ENCODE measurements at regions not wholly inside any gene's neighbourhood (a gene's known extent, or its start where the extent isn't known, plus 50 kb on each side); places are given as distances from the start of the nearest gene placed in this dataset.
A peak's percentile ranks its signal among the peaks of the same experiment; 100 is the strongest.

GRCh38 chr2:133777574-133777960, 209.3 kb upstream of the NCKAP5 start:
- H3K27me3 ChIP-seq = no peaks in the 10 kb centered on the region
- DNase-seq = peak; percentile 32
- H3K9me3 ChIP-seq = no peaks in the 10 kb centered on the region
- no peak overlapping the region for H3K27ac ChIP-seq
- intact Hi-C loops (cut with DNase I; ENCODE audit: low total_unique reads) = no loop called here
- 64 to 65% methylated on average over 7 of the region's 7 CpGs for WGBS, 2 donors
- TF ChIP-seq POLR2A (IDR thresholded peaks at IDR 0.05) (no peak), CTCF (IDR thresholded peaks at IDR 0.05) (no peak)
- H3K4me3 ChIP-seq = no peak overlapping the region
- peaks cover 10% of the 10 kb centered on the region for H3K4me1 ChIP-seq
- H3K36me3 ChIP-seq (ENCODE audit: low read depth, missing control alignments) = no peaks in the 10 kb centered on the region

- H3K4me3 ChIP-seq = no peak overlapping the region
Measured at GRCh38 chr2:133780099-133780996, 212.1 kb upstream of the NCKAP5 start.

GRCh38 chr2:133780997-133781513, 212.8 kb upstream of the NCKAP5 start:
- Histone ChIP-seq H3K27ac (no peak overlapping the region), H3K4me3 (no peak overlapping the region), H3K27me3 (no peaks in the 10 kb centered on the region), H3K9me3 (no peaks in the 10 kb centered on the region), H3K4me1 (peaks cover 6% of the 10 kb centered on the region), H3K36me3 (ENCODE audit: low read depth, missing control alignments) (no peaks in the 10 kb centered on the region)
- whole genome bisulfite sequencing, 2 donors = 62 to 75% methylated on average over 5 of the region's 5 CpGs
- TF ChIP-seq POLR2A (IDR thresholded peaks at IDR 0.05) (no peak), CTCF (IDR thresholded peaks at IDR 0.05) (no peak)
- no peak for DNase-seq
- intact Hi-C loops (cut with DNase I; ENCODE audit: low total_unique reads) = no loop called here

More at GRCh38 chr2:133780099-133780996, 212.1 kb upstream of the NCKAP5 start:
- Histone ChIP-seq H3K27me3 (no peaks in the 10 kb centered on the region), H3K9me3 (no peaks in the 10 kb centered on the region), H3K4me1 (peaks cover 6% of the 10 kb centered on the region), H3K27ac (no peak overlapping the region), H3K36me3 (ENCODE audit: low read depth, missing control alignments) (no peaks in the 10 kb centered on the region)
- DNase-seq = peak; percentile 88
- intact Hi-C loops (cut with DNase I; ENCODE audit: low total_unique reads) = no loop called here
- 45 to 47% methylated on average over 12 of the region's 12 CpGs for WGBS, 2 donors
- TF ChIP-seq POLR2A (IDR thresholded peaks at IDR 0.05) = no peak
- peak; percentile 80 to 83 (median 82) for TF ChIP-seq CTCF (IDR thresholded peaks at IDR 0.05)

GRCh38 chr2:133787207-133787606, 218.9 kb upstream of the NCKAP5 start:
- Histone ChIP-seq H3K4me3 (no peak overlapping the region), H3K27ac (no peak overlapping the region), H3K4me1 (no peaks in the 10 kb centered on the region), H3K36me3 (ENCODE audit: low read depth, missing control alignments) (no peaks in the 10 kb centered on the region), H3K9me3 (no peaks in the 10 kb centered on the region), H3K27me3 (no peaks in the 10 kb centered on the region)
- no peak for TF ChIP-seq POLR2A (IDR thresholded peaks at IDR 0.05)
- no peak for TF ChIP-seq CTCF (IDR thresholded peaks at IDR 0.05)
- DNase-seq = no peak
- intact Hi-C loops (cut with DNase I; ENCODE audit: low total_unique reads) = no loop called here
